DOHH2 (cell line): ENCODE measurements at regions not wholly inside any gene's neighbourhood (a gene's known extent, or its start where the extent isn't known, plus 50 kb on each side); places are given as distances from the start of the nearest gene placed in this dataset.

Source experiments
- H3F3A ChIP-seq: fragments of 200-600 bp; sonication (generic), shearing (Covaris generic); 2 replicates; pipeline ENCODE4 v1.6.0; 2016; ENCODE audit warnings: antibody characterized with exemption, mild to moderate bottlenecking; ENCODE audit not compliant: control insufficient read depth, insufficient read depth
- H3K27ac ChIP-seq: fragments of 200-600 bp; sonication (generic); 2 replicates; pipeline ENCODE4 v1.5.1; 2014; ENCODE audit warnings: low read depth, mild to moderate bottlenecking, low read length, moderate library complexity
- H3K27me3 ChIP-seq: fragments of 200-600 bp; sonication (generic); 2 replicates; pipeline ENCODE4 v1.6.1; 2014; ENCODE audit warnings: mild to moderate bottlenecking, low read length, mixed read lengths; ENCODE audit not compliant: control insufficient read depth
- H3K36me3 ChIP-seq: fragments of 200-600 bp; sonication (generic); 2 replicates; pipeline ENCODE4 v1.6.1; 2014; ENCODE audit warnings: mild to moderate bottlenecking, low read length, moderate library complexity, mixed read lengths; ENCODE audit not compliant: control insufficient read depth
- H3K4me1 ChIP-seq: fragments of 200-600 bp; sonication (generic); 2 replicates; pipeline ENCODE4 v1.6.1; 2014; ENCODE audit warnings: mild to moderate bottlenecking, low read length, mixed read lengths; ENCODE audit not compliant: control insufficient read depth
- H3K4me2 ChIP-seq: fragments of 200-600 bp; sonication (generic); 2 replicates; pipeline ENCODE4 v1.6.0; 2014; ENCODE audit warnings: mild to moderate bottlenecking, low read length, moderate library complexity
- H3K4me3 ChIP-seq: fragments of 200-600 bp; sonication (generic); 2 replicates; pipeline ENCODE4 v1.5.1; 2014; ENCODE audit warnings: mild to moderate bottlenecking, low read length, mixed read lengths
- H3K79me2 ChIP-seq: fragments of 200-600 bp; sonication (generic); 2 replicates; pipeline ENCODE4 v1.6.1; 2014; ENCODE audit warnings: mild to moderate bottlenecking, low read length, mixed read lengths; ENCODE audit not compliant: control insufficient read depth
- H3K9me2 ChIP-seq: fragments of 200-600 bp; sonication (generic); replicated peaks from 2 replicates; pipeline ENCODE4 v1.6.1; 2014; ENCODE audit warnings: mild to moderate bottlenecking, low read length, mixed read lengths; ENCODE audit not compliant: control insufficient read depth
- H3K9me3 ChIP-seq: fragments of 200-600 bp; sonication (generic); 2 replicates; pipeline ENCODE4 v1.6.1; 2014; ENCODE audit warnings: antibody characterized with exemption, low read length, mixed read lengths; ENCODE audit not compliant: control insufficient read depth, insufficient read depth
- H4K20me1 ChIP-seq: fragments of 200-600 bp; sonication (generic); 2 replicates; pipeline ENCODE4 v1.6.0; 2014; ENCODE audit warnings: low read depth, mild to moderate bottlenecking, antibody characterized with exemption, low read length, moderate library complexity; ENCODE audit not compliant: control insufficient read depth, insufficient read depth
- CTCF ChIP-seq: fragments of 200-600 bp; sonication (generic); IDR thresholded peaks from one replicate; pipeline ENCODE4 v1.5.1; 2014; ENCODE audit warnings: antibody characterized with exemption, mild to moderate bottlenecking, low read depth, low read length; ENCODE audit not compliant: poor library complexity, severe bottlenecking
- EZH2phosphoT487 ChIP-seq: fragments of 200-600 bp; sonication (generic); IDR thresholded peaks from 2 replicates; pipeline ENCODE4 v1.6.1; 2017; ENCODE audit warnings: borderline replicate concordance, mild to moderate bottlenecking, antibody characterized with exemption, low read length, moderate library complexity, mixed read lengths

DNA sequence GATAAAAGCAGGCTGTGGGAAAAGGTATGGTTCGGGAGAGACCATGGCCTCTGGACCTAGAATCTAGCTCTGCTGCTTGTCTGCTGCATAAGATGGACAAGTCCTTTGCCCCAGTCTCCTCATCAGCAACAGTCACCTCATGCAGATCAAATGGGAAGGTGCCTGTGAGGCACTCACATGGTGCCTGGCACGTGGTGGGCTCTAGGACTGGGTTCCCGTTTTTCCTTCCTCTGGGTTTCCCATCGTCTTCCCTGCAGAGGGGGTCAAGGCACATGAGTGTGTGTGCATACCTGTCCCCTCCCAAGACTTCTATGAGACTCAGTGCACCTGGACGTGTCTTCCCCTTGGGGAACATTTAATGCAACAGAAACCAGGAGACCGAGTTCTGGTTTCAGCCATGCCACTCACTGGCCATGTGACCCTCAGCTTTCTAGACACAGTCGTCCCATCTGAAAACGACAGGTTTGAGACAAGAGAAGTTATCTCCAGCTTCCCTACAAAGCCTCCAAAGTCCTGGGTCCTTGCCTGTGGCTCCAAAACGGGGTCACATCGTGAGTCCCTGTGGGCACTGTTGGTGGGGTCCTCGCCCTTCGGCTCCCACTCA lies 95.9 kb upstream of the NPTX2 start:
- Histone ChIP-seq H3K9me3 (peaks cover 9% of the 10 kb centered on the region; the same call in 1 of the 2 replicates), H3K36me3 (no peaks in the 10 kb centered on the region), H3K27me3 (no peaks in the 10 kb centered on the region), H3K4me3 (no peak overlapping the region), H3K9me2 (no peaks in the 10 kb centered on the region), H3K79me2 (no peaks in the 10 kb centered on the region), H4K20me1 (no peaks in the 10 kb centered on the region), H3F3A (no peaks in the 10 kb centered on the region), H3K27ac (no peak overlapping the region), H3K4me1 (no peaks in the 10 kb centered on the region), H3K4me2 (no peak overlapping the region)
- TF ChIP-seq CTCF (no peak), EZH2phosphoT487 (no peak)

GRCh38 chr7:98520356-98520951 lies 96.6 kb upstream of the NPTX2 start:
- TF ChIP-seq CTCF (no peak), EZH2phosphoT487 (no peak)
- no peaks in the 10 kb centered on the region for H4K20me1 ChIP-seq
- no peaks in the 10 kb centered on the region for H3K79me2 ChIP-seq
- H3K4me2 ChIP-seq, result no peak overlapping the region
- no peaks in the 10 kb centered on the region for H3F3A ChIP-seq
- no peak overlapping the region for H3K4me3 ChIP-seq
- peaks cover 9% of the 10 kb centered on the region; the same call in 1 of the 2 replicates for H3K9me3 ChIP-seq
- no peaks in the 10 kb centered on the region for H3K36me3 ChIP-seq
- no peaks in the 10 kb centered on the region for H3K27me3 ChIP-seq
- H3K4me1 ChIP-seq, result no peaks in the 10 kb centered on the region
- no peak overlapping the region for H3K27ac ChIP-seq
- no peaks in the 10 kb centered on the region for H3K9me2 ChIP-seq

- no peak overlapping the region for H3K4me2 ChIP-seq
- H3K79me2 ChIP-seq, result no peaks in the 10 kb centered on the region
- TF ChIP-seq CTCF (no peak), EZH2phosphoT487 (no peak)
- H3K9me3 ChIP-seq, result peaks cover 6% of the 10 kb centered on the region; the same call in 1 of the 2 replicates
- H3K4me3 ChIP-seq, result no peak overlapping the region
- no peaks in the 10 kb centered on the region for H3K27me3 ChIP-seq
- no peak overlapping the region for H3K27ac ChIP-seq
- no peaks in the 10 kb centered on the region for H3K4me1 ChIP-seq
- no peaks in the 10 kb centered on the region for H3K9me2 ChIP-seq
- no peaks in the 10 kb centered on the region for H3K36me3 ChIP-seq
- H3F3A ChIP-seq, result no peaks in the 10 kb centered on the region
- H4K20me1 ChIP-seq, result no peaks in the 10 kb centered on the region
Observed at GRCh38 chr7:98518159-98518947, 98.7 kb upstream of the NPTX2 start.
